Testis (tissue), 2 donors: ENCODE measurements at regions not wholly inside any gene's neighbourhood (a gene's known extent, or its start where the extent isn't known, plus 50 kb on each side); places are given as distances from the start of the nearest gene placed in this dataset.

Source experiments
- DNase-seq: peaks from one replicate; pipeline ENCODE4 v3.0.0-alpha.2; 2019
- H3K27ac ChIP-seq, 2 donors: fragments of 200-600 bp; sonication (generic); one replicate each; pipeline ENCODE4 v1.5.1; 2019
- H3K27me3 ChIP-seq: fragments of 200-600 bp; sonication (generic); one replicate; pipeline ENCODE4 v1.5.1; 2019
- H3K36me3 ChIP-seq: fragments of 200-600 bp; sonication (generic); one replicate; pipeline ENCODE4 v1.5.1; 2017; ENCODE audit warnings: low read depth; ENCODE audit errors: missing control alignments
- H3K4me1 ChIP-seq: fragments of 200-600 bp; sonication (generic); one replicate; pipeline ENCODE4 v1.5.1; 2019
- H3K4me3 ChIP-seq, 2 donors: fragments of 200-600 bp; sonication (generic); one replicate each; pipeline ENCODE4 v1.5.1; 2017 to 2019
- H3K9me3 ChIP-seq: fragments of 200-600 bp; sonication (generic); one replicate; pipeline ENCODE4 v1.5.1; 2017
- POLR2A ChIP-seq: fragments of 450-650 bp; IDR thresholded peaks from one replicate; pipeline ENCODE4 v1.6.1; 2017; ENCODE audit warnings: antibody characterized with exemption, mild to moderate bottlenecking, moderate library complexity
- WGBS, 2 donors: methylation state at CpG; one replicate each; pipeline ENCODE4 v1.1.5; 2018; 5-methylcytosine and 5-hydroxymethylcytosine counted together
- intact Hi-C: fragments of 100-400 bp; cut with DNase I; formaldehyde crosslinking; loops from one replicate; pipeline ENCODE4 v1.15.1; 2023; ENCODE audit warnings: low total_unique reads
- TF ChIP-seq, protein P1 (sequence below), 3 experiments: fragments of 450-650 bp in 2 of 3; fragments of 200-600 bp in 1 of 3; sonication (generic) in 1 of 3; IDR thresholded peaks; one replicate each; pipeline ENCODE4 v1.5.1; 2016 to 2019; ENCODE audit warnings: antibody characterized with exemption in 3 of 3, mild to moderate bottlenecking in 2 of 3, moderate library complexity in 1 of 3

DNA sequence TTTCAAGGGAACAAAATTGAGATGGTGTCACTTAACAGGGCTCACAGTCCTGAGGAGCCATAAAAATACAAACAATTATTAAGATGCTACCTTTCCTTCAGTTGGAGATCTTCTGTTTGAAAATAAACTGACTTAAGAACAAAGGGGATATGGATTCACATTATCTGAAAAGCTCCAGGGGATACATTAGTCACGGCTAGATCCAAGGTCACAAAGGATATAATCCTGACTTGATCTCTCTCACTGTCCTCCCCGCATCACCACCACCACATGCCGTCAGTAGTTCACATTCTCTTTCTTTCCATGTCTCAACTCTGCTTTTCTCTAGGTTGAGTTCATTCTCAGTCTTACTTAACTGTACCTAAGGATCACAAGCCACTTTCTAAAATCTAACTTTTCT lies 530.4 kb upstream of the MARCKS start:
- Histone ChIP-seq H3K27ac (no peak overlapping the region), H3K4me1 (no peaks in the 10 kb centered on the region), H3K4me3 (no peak overlapping the region), H3K27me3 (no peaks in the 10 kb centered on the region), H3K36me3 (no peaks in the 10 kb centered on the region), H3K9me3 (no peaks in the 10 kb centered on the region)
- intact Hi-C loops, result no loop called here
- DNase-seq, result no peak
- WGBS, 2 donors, result 74 to 84% methylated on average over 3 of the region's 3 CpGs
- TF ChIP-seq, protein P1, sequence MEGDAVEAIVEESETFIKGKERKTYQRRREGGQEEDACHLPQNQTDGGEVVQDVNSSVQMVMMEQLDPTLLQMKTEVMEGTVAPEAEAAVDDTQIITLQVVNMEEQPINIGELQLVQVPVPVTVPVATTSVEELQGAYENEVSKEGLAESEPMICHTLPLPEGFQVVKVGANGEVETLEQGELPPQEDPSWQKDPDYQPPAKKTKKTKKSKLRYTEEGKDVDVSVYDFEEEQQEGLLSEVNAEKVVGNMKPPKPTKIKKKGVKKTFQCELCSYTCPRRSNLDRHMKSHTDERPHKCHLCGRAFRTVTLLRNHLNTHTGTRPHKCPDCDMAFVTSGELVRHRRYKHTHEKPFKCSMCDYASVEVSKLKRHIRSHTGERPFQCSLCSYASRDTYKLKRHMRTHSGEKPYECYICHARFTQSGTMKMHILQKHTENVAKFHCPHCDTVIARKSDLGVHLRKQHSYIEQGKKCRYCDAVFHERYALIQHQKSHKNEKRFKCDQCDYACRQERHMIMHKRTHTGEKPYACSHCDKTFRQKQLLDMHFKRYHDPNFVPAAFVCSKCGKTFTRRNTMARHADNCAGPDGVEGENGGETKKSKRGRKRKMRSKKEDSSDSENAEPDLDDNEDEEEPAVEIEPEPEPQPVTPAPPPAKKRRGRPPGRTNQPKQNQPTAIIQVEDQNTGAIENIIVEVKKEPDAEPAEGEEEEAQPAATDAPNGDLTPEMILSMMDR (IDR thresholded peaks at IDR 0.05), result no peak
- no peak for TF ChIP-seq POLR2A

DNA sequence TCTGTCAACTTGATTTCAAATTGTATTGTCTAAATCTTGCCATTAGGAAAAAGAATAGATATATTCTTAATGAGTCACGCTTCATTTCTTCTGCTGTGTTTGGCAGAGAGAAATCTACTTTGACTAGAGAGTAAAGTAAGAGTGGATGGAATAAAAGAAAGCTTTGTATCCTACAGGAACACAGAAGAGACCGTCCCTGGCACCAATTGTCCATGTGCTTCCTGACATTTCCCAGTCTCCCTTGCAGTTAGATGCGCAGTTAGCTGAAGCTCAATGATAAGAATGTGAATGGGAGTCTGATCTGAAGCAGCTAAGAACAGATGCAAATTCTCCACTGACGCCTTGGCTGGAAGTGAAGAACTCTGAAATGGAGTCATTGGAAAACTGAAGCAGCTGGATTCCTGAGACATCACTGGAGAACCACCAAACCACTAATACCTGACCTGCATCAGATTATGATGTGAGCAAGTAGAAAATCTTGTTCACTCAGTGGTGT lies 528.2 kb upstream of the MARCKS start:
- H3K27me3 ChIP-seq, result no peaks in the 10 kb centered on the region
- H3K27ac ChIP-seq, result no peak overlapping the region
- no peak for DNase-seq
- H3K4me3 ChIP-seq, result no peak overlapping the region
- H3K9me3 ChIP-seq, result no peaks in the 10 kb centered on the region
- 87 to 89% methylated on average over 4 of the region's 4 CpGs for WGBS, 2 donors
- TF ChIP-seq, protein P1 (IDR thresholded peaks at IDR 0.05), result no peak
- no peak for TF ChIP-seq POLR2A
- intact Hi-C loops, result no loop called here
- no peaks in the 10 kb centered on the region for H3K4me1 ChIP-seq
- no peaks in the 10 kb centered on the region for H3K36me3 ChIP-seq

DNA sequence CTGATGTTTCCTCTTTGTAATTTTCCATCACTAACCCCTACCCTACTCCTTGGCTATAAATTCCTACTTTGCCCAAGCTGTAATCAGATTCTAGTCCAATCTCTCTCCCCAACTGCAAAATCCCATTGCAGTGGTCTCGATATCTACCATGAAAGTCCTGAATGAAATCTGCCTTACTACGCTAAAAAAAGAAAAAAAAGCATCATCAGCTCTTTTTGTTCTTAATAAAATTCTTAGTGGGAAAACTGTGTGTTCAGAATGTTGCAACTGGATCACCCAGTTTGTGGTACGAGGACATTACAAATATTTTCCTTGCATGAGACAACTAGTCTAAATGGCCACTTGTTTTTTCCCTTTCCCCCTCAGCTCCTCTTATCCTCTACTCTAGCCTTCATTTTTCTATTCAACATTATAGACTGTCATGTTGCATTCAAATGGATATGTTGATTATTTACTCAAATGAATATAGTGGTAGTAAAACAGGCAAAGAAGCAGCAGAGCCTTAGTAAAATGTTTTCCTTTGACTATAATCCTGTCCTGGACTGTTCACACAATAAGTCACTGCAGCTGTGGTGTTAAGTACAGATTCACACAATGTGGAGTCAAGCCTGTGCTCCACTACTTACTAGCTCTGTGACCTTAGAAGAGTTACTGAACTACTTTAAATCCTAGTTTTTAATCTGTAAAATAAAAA lies 527.1 kb upstream of the MARCKS start:
- DNase-seq, result no peak
- Histone ChIP-seq H3K36me3 (no peaks in the 10 kb centered on the region), H3K4me3 (no peak overlapping the region), H3K4me1 (no peaks in the 10 kb centered on the region), H3K27ac (no peak overlapping the region), H3K9me3 (no peaks in the 10 kb centered on the region), H3K27me3 (no peaks in the 10 kb centered on the region)
- intact Hi-C loops, result no loop called here
- WGBS, 2 donors, result 82 to 84% methylated on average over 3 of the region's 3 CpGs
- TF ChIP-seq, protein P1 (IDR thresholded peaks at IDR 0.05), result no peak
- no peak for TF ChIP-seq POLR2A

DNA sequence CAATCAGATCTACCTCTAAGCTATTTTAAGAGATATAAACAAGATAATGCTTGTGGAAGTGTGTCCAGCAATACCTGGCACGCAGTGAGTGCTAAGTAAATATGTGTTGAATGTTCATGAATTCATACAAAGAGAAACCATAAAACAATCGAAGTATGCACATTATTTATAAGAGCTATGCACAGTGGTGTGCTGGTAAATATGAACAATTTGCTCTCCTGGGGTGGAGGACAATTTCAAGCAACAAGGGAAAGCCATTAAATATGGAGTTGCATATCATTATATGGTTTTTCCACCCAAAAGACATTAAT lies 526.6 kb upstream of the MARCKS start:
- no peaks in the 10 kb centered on the region for H3K4me1 ChIP-seq
- no peak overlapping the region for H3K4me3 ChIP-seq
- 92 to 95% methylated on average over 2 of the region's 2 CpGs for whole genome bisulfite sequencing, 2 donors
- DNase-seq, result no peak
- H3K36me3 ChIP-seq, result no peaks in the 10 kb centered on the region
- H3K27me3 ChIP-seq, result no peaks in the 10 kb centered on the region
- no peaks in the 10 kb centered on the region for H3K9me3 ChIP-seq
- TF ChIP-seq POLR2A, result no peak
- TF ChIP-seq, protein P1 (IDR thresholded peaks at IDR 0.05), result no peak
- intact Hi-C loops, result no loop called here
- no peak overlapping the region for H3K27ac ChIP-seq

DNA sequence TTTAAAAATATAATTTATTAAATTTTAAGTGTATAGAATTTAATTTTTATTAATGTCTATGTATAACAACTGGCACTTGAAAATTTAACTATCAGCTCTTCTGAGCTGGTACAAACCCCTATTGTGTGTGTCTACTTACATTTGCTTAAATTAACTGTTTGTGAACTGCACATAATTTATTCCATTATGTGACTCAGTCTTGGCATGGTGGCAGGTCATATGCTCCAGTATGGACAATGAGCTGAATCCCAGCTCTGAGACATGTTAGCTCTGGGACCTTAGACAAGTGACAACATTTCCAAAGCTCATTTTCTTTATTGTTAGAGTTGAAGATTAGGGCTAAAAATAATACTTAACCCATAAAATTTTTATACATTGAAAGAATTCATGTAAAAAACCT lies 526.1 kb upstream of the MARCKS start:
- Histone ChIP-seq H3K27ac (no peak overlapping the region), H3K27me3 (no peaks in the 10 kb centered on the region), H3K36me3 (no peaks in the 10 kb centered on the region), H3K4me1 (no peaks in the 10 kb centered on the region), H3K4me3 (no peak overlapping the region), H3K9me3 (no peaks in the 10 kb centered on the region)
- DNase-seq, result no peak
- TF ChIP-seq, protein P1 (IDR thresholded peaks at IDR 0.05), result no peak
- TF ChIP-seq POLR2A, result no peak
- intact Hi-C loops, result no loop called here
